GM23338 (cell line): ENCODE measurements at regions not wholly inside any gene's neighbourhood (a gene's known extent, or its start where the extent isn't known, plus 50 kb on each side); places are given as distances from the start of the nearest gene placed in this dataset.

Experiments
- ATAC-seq: fragments of 200-7000 bp; cut with Tn5 transposase; 3 replicates; pipeline ENCODE4 v1.9.1; 2020
- DNase-seq: peaks from one replicate; pipeline ENCODE4 v3.0.0-alpha.2; 2015; ENCODE audit warnings: low spot score
- H2AFZ ChIP-seq: fragments of 200-600 bp; sonication (generic); 2 replicates; pipeline ENCODE4 v1.8.0; 2016; ENCODE audit warnings: antibody characterized with exemption, mild to moderate bottlenecking, moderate library complexity
- H3F3A ChIP-seq: fragments of 200-600 bp; sonication (generic); replicated peaks from 2 replicates; pipeline ENCODE4 v1.8.0; 2017; ENCODE audit warnings: antibody characterized with exemption, mixed run types, low read depth
- H3K27ac ChIP-seq: fragments of 200-600 bp; sonication (generic); 2 replicates; pipeline ENCODE4 v1.6.1; 2016; ENCODE audit warnings: low read depth
- H3K27me3 ChIP-seq: fragments of 200-600 bp; sonication (generic); 2 replicates; pipeline ENCODE4 v1.8.0; 2016; ENCODE audit warnings: mild to moderate bottlenecking, mixed run types, moderate library complexity; ENCODE audit not compliant: insufficient read depth
- H3K36me3 ChIP-seq: fragments of 200-600 bp; sonication (generic); 2 replicates; pipeline ENCODE4 v1.8.0; 2016; ENCODE audit warnings: mild to moderate bottlenecking; ENCODE audit not compliant: insufficient read depth
- H3K4me1 ChIP-seq: fragments of 200-600 bp; sonication (generic); 2 replicates; pipeline ENCODE4 v1.8.0; 2016; ENCODE audit warnings: mild to moderate bottlenecking, moderate library complexity; ENCODE audit not compliant: insufficient read depth
- H3K4me2 ChIP-seq: fragments of 200-600 bp; sonication (generic); 2 replicates; pipeline ENCODE4 v1.7.1; 2017; ENCODE audit warnings: mixed run types
- H3K4me3 ChIP-seq: fragments of 200-600 bp; sonication (generic); 2 replicates; pipeline ENCODE4 v1.6.1; 2016; ENCODE audit warnings: mixed run types
- H3K79me2 ChIP-seq: fragments of 200-600 bp; sonication (generic); replicated peaks from 2 replicates; pipeline ENCODE4 v1.8.0; 2017; ENCODE audit warnings: mild to moderate bottlenecking; ENCODE audit not compliant: insufficient read depth
- H3K9me2 ChIP-seq: fragments of 200-600 bp; sonication (generic); 2 replicates; pipeline ENCODE4 v1.8.0; 2017; ENCODE audit not compliant: insufficient read depth
- H4K20me1 ChIP-seq: fragments of 200-600 bp; sonication (generic); replicated peaks from 2 replicates; pipeline ENCODE4 v1.8.0; 2017; ENCODE audit warnings: mild to moderate bottlenecking; ENCODE audit not compliant: insufficient read depth
- H3K27ac Mint-ChIP-seq: 2 replicates; pipeline ENCODE4 v1.8.0; 2020; ENCODE audit warnings: inconsistent platforms, mild to moderate bottlenecking, moderate library complexity, mixed read lengths
- H3K27me3 Mint-ChIP-seq: 3 replicates; pipeline ENCODE4 v1.8.0; 2022; ENCODE audit warnings: low read depth, mild to moderate bottlenecking, moderate library complexity, mixed read lengths, inconsistent platforms; ENCODE audit not compliant: insufficient read depth, poor library complexity
- H3K36me3 Mint-ChIP-seq: 3 replicates; pipeline ENCODE4 v1.8.0; 2021; ENCODE audit warnings: low read depth, mild to moderate bottlenecking, inconsistent platforms, moderate library complexity, mixed read lengths
- H3K4me1 Mint-ChIP-seq: 3 replicates; pipeline ENCODE4 v1.8.0; 2020; ENCODE audit warnings: mild to moderate bottlenecking, inconsistent platforms, mixed read lengths
- H3K4me3 Mint-ChIP-seq: 3 replicates; pipeline ENCODE4 v1.8.0; 2021; ENCODE audit warnings: moderate library complexity, mild to moderate bottlenecking, inconsistent platforms, mixed read lengths
- H3K9me3 Mint-ChIP-seq: 3 replicates; pipeline ENCODE4 v1.8.0; 2020; ENCODE audit warnings: moderate library complexity, mild to moderate bottlenecking, inconsistent platforms, mixed read lengths
- CREB1 ChIP-seq: fragments of 250-450 bp; sonication (Bioruptor Pico); IDR thresholded peaks from 2 replicates; pipeline ENCODE4 v1.5.0; 2020; ENCODE audit warnings: low read depth, mild to moderate bottlenecking, moderate library complexity
- CTCF ChIP-seq, 2 experiments: fragments of 200-600 bp in 1 of 2; sonication (generic) in 1 of 2; conservative IDR thresholded peaks; 2 replicates each; pipeline versions ENCODE4 v1.5.1 to v1.6.1; 2016 to 2017; ENCODE audit warnings: antibody characterized with exemption in 2 of 2, low read depth in 2 of 2, mild to moderate bottlenecking in 2 of 2, moderate library complexity in 1 of 2
- ETS1 ChIP-seq: IDR thresholded peaks from 2 replicates; pipeline ENCODE4 v1.6.1; 2016; ENCODE audit warnings: antibody characterized with exemption
- EZH2phosphoT487 ChIP-seq: fragments of 200-600 bp; sonication (generic); IDR thresholded peaks from one replicate; pipeline ENCODE4 v1.8.1; 2018; ENCODE audit warnings: antibody characterized with exemption; ENCODE audit not compliant: unreplicated experiment
- JUNB ChIP-seq: IDR thresholded peaks from one replicate; pipeline ENCODE4 v1.6.1; 2016; ENCODE audit warnings: antibody characterized with exemption; ENCODE audit not compliant: unreplicated experiment
- REST ChIP-seq: IDR thresholded peaks from one replicate; pipeline ENCODE4 v1.6.1; 2018; ENCODE audit warnings: antibody characterized with exemption; ENCODE audit not compliant: unreplicated experiment
- STAT1 ChIP-seq: IDR thresholded peaks from one replicate; pipeline ENCODE4 v1.6.1; 2016; ENCODE audit warnings: antibody characterized with exemption; ENCODE audit not compliant: unreplicated experiment

- TF ChIP-seq REST (no peak), EZH2phosphoT487 (no peak)
Measured at GRCh38 chr1:95578462-95578861, 344.5 kb downstream of the RWDD3 start (continued).

- DNase-seq (no peak), ATAC-seq (peak; percentile 66)
- Mint-ChIP-seq H3K9me3 (no peaks in the 10 kb centered on the region), H3K27me3 (no peaks in the 10 kb centered on the region), H3K4me3 (peak overlapping the region; percentile 32; the same call in 1 of the 3 replicates), H3K4me1 (peaks cover 28% of the 10 kb centered on the region), H3K27ac (no peak overlapping the region), H3K36me3 (no peaks in the 10 kb centered on the region)
- H3K36me3 ChIP-seq: no peaks in the 10 kb centered on the region
- H3K4me1 ChIP-seq: peaks cover 21% of the 10 kb centered on the region
- H3K79me2 ChIP-seq: no peaks in the 10 kb centered on the region
- H3K9me2 ChIP-seq: peaks cover 8% of the 10 kb centered on the region
- no peak overlapping the region for H3K27ac ChIP-seq
- H3K4me2 ChIP-seq: peak overlapping the region; percentile 65
- H3K27me3 ChIP-seq: no peaks in the 10 kb centered on the region
- no peak overlapping the region for H3K4me3 ChIP-seq
- TF ChIP-seq REST: no peak
- no peak for TF ChIP-seq EZH2phosphoT487
- no peak for TF ChIP-seq ETS1
- TF ChIP-seq CTCF (conservative IDR thresholded peaks at IDR 0.05; ENCODE audit: low read depth in 2 of 2): no peak
- no peak for TF ChIP-seq STAT1
- no peak for TF ChIP-seq JUNB
- no peak for TF ChIP-seq CREB1 (CRISPR knock-in tag)
- no peak overlapping the region for H2AFZ ChIP-seq
- no peaks in the 10 kb centered on the region for H4K20me1 ChIP-seq
- no peaks in the 10 kb centered on the region for H3F3A ChIP-seq
Measured at GRCh38 chr1:95582191-95582590, 348.2 kb downstream of the RWDD3 start.
